DOHH2 (cell line): ENCODE measurements at regions not wholly inside any gene's neighbourhood (a gene's known extent, or its start where the extent isn't known, plus 50 kb on each side); places are given as distances from the start of the nearest gene placed in this dataset.

Source experiments
- H3F3A ChIP-seq: fragments of 200-600 bp; sonication (generic), shearing (Covaris generic); 2 replicates; pipeline ENCODE4 v1.6.0; 2016; ENCODE audit warnings: antibody characterized with exemption, mild to moderate bottlenecking; ENCODE audit not compliant: control insufficient read depth, insufficient read depth
- H3K27ac ChIP-seq: fragments of 200-600 bp; sonication (generic); 2 replicates; pipeline ENCODE4 v1.5.1; 2014; ENCODE audit warnings: low read depth, mild to moderate bottlenecking, low read length, moderate library complexity
- H3K27me3 ChIP-seq: fragments of 200-600 bp; sonication (generic); 2 replicates; pipeline ENCODE4 v1.6.1; 2014; ENCODE audit warnings: mild to moderate bottlenecking, low read length, mixed read lengths; ENCODE audit not compliant: control insufficient read depth
- H3K36me3 ChIP-seq: fragments of 200-600 bp; sonication (generic); 2 replicates; pipeline ENCODE4 v1.6.1; 2014; ENCODE audit warnings: mild to moderate bottlenecking, low read length, moderate library complexity, mixed read lengths; ENCODE audit not compliant: control insufficient read depth
- H3K4me1 ChIP-seq: fragments of 200-600 bp; sonication (generic); 2 replicates; pipeline ENCODE4 v1.6.1; 2014; ENCODE audit warnings: mild to moderate bottlenecking, low read length, mixed read lengths; ENCODE audit not compliant: control insufficient read depth
- H3K4me2 ChIP-seq: fragments of 200-600 bp; sonication (generic); 2 replicates; pipeline ENCODE4 v1.6.0; 2014; ENCODE audit warnings: mild to moderate bottlenecking, low read length, moderate library complexity
- H3K4me3 ChIP-seq: fragments of 200-600 bp; sonication (generic); 2 replicates; pipeline ENCODE4 v1.5.1; 2014; ENCODE audit warnings: mild to moderate bottlenecking, low read length, mixed read lengths
- H3K79me2 ChIP-seq: fragments of 200-600 bp; sonication (generic); 2 replicates; pipeline ENCODE4 v1.6.1; 2014; ENCODE audit warnings: mild to moderate bottlenecking, low read length, mixed read lengths; ENCODE audit not compliant: control insufficient read depth
- H3K9me2 ChIP-seq: fragments of 200-600 bp; sonication (generic); replicated peaks from 2 replicates; pipeline ENCODE4 v1.6.1; 2014; ENCODE audit warnings: mild to moderate bottlenecking, low read length, mixed read lengths; ENCODE audit not compliant: control insufficient read depth
- H3K9me3 ChIP-seq: fragments of 200-600 bp; sonication (generic); 2 replicates; pipeline ENCODE4 v1.6.1; 2014; ENCODE audit warnings: antibody characterized with exemption, low read length, mixed read lengths; ENCODE audit not compliant: control insufficient read depth, insufficient read depth
- H4K20me1 ChIP-seq: fragments of 200-600 bp; sonication (generic); 2 replicates; pipeline ENCODE4 v1.6.0; 2014; ENCODE audit warnings: low read depth, mild to moderate bottlenecking, antibody characterized with exemption, low read length, moderate library complexity; ENCODE audit not compliant: control insufficient read depth, insufficient read depth
- EZH2phosphoT487 ChIP-seq: fragments of 200-600 bp; sonication (generic); IDR thresholded peaks from 2 replicates; pipeline ENCODE4 v1.6.1; 2017; ENCODE audit warnings: borderline replicate concordance, mild to moderate bottlenecking, antibody characterized with exemption, low read length, moderate library complexity, mixed read lengths
- TF ChIP-seq, protein P1 (sequence below): fragments of 200-600 bp; sonication (generic); IDR thresholded peaks from one replicate; pipeline ENCODE4 v1.5.1; 2014; ENCODE audit warnings: antibody characterized with exemption, mild to moderate bottlenecking, low read depth, low read length; ENCODE audit not compliant: poor library complexity, severe bottlenecking

DNA sequence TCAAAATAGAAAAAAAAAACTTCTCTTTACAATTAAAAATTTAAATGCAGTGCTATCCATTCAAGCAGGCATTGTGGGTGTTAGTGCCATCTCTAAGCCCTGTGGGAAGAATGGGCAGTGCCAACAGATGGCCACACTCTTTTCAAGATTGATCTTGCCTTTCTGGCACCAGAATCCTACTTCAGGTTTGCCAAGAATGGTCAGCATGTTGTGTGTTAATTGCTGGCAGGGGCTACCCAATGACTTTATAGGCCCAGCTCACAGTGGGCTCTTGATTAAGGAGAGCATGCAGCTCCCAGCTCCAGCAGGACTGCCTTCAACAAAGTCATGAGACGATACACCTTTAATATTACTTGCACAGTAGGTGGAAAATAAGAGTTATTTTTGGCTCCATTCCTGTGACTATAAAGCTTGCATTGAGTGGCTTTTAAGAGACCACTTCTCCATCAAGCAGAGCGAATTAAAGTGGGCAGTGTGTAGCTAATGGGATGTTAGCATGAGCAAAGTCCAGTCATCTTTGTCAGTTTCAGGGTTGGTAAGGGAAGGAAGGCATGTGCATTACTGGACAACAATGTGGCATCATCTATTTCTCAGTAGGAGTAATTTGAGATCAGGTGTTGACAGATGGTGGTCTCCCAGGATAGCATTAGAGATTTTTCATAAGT, 476.8 kb downstream of the C3orf38 start:
- no peaks in the 10 kb centered on the region for H3K4me1 ChIP-seq
- no peaks in the 10 kb centered on the region for H3K9me2 ChIP-seq
- no peaks in the 10 kb centered on the region for H3F3A ChIP-seq
- H3K36me3 ChIP-seq, result no peaks in the 10 kb centered on the region
- H3K4me2 ChIP-seq, result no peak overlapping the region
- TF ChIP-seq, protein P1, sequence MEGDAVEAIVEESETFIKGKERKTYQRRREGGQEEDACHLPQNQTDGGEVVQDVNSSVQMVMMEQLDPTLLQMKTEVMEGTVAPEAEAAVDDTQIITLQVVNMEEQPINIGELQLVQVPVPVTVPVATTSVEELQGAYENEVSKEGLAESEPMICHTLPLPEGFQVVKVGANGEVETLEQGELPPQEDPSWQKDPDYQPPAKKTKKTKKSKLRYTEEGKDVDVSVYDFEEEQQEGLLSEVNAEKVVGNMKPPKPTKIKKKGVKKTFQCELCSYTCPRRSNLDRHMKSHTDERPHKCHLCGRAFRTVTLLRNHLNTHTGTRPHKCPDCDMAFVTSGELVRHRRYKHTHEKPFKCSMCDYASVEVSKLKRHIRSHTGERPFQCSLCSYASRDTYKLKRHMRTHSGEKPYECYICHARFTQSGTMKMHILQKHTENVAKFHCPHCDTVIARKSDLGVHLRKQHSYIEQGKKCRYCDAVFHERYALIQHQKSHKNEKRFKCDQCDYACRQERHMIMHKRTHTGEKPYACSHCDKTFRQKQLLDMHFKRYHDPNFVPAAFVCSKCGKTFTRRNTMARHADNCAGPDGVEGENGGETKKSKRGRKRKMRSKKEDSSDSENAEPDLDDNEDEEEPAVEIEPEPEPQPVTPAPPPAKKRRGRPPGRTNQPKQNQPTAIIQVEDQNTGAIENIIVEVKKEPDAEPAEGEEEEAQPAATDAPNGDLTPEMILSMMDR, result no peak
- TF ChIP-seq EZH2phosphoT487, result no peak
- H3K27ac ChIP-seq, result no peak overlapping the region
- H3K4me3 ChIP-seq, result no peak overlapping the region
- H3K79me2 ChIP-seq, result no peaks in the 10 kb centered on the region
- no peaks in the 10 kb centered on the region for H4K20me1 ChIP-seq
- H3K27me3 ChIP-seq, result no peaks in the 10 kb centered on the region
- H3K9me3 ChIP-seq, result no peaks in the 10 kb centered on the region

DNA sequence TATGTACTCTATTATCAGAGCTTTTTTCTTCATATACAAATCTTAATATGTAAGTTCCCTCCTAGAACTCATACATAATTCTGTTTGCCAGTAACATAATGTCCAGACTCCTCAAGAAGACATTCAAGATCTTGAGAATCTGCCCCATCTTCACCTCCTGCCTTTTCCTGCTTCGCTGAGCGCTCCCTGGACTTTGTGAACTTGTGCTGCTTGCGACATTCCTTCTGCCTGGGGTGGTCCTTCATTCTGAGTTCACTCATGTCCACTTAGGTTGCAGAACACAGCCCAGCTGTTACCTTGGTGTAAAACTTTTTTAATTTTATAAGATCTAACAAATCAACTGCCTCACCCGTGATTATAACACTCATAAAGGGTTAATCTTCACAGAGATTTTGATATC, 478.5 kb upstream of the EPHA3 start:
- Histone ChIP-seq H3K9me3 (no peaks in the 10 kb centered on the region), H3K36me3 (no peaks in the 10 kb centered on the region), H4K20me1 (no peaks in the 10 kb centered on the region), H3K79me2 (no peaks in the 10 kb centered on the region), H3K4me2 (no peak overlapping the region), H3F3A (no peaks in the 10 kb centered on the region), H3K4me3 (no peak overlapping the region), H3K27me3 (no peaks in the 10 kb centered on the region), H3K4me1 (no peaks in the 10 kb centered on the region), H3K9me2 (no peaks in the 10 kb centered on the region), H3K27ac (no peak overlapping the region)
- TF ChIP-seq, protein P1, result no peak
- no peak for TF ChIP-seq EZH2phosphoT487

GRCh38 chr3:88632226-88632625, 475.2 kb upstream of the EPHA3 start:
- H3F3A ChIP-seq, result no peaks in the 10 kb centered on the region
- H3K4me3 ChIP-seq, result no peak overlapping the region
- no peaks in the 10 kb centered on the region for H3K27me3 ChIP-seq
- no peaks in the 10 kb centered on the region for H3K9me2 ChIP-seq
- H4K20me1 ChIP-seq, result no peaks in the 10 kb centered on the region
- H3K36me3 ChIP-seq, result no peaks in the 10 kb centered on the region
- H3K79me2 ChIP-seq, result no peaks in the 10 kb centered on the region
- no peaks in the 10 kb centered on the region for H3K9me3 ChIP-seq
- TF ChIP-seq EZH2phosphoT487, result no peak
- TF ChIP-seq, protein P1, result no peak
- H3K27ac ChIP-seq, result no peak overlapping the region
- no peak overlapping the region for H3K4me2 ChIP-seq
- no peaks in the 10 kb centered on the region for H3K4me1 ChIP-seq
